ENCODE measurements at regions not wholly inside any gene's neighbourhood (a gene's known extent, or its start where the extent isn't known, plus 50 kb on each side); places are given as distances from the start of the nearest gene placed in this dataset.

DNA sequence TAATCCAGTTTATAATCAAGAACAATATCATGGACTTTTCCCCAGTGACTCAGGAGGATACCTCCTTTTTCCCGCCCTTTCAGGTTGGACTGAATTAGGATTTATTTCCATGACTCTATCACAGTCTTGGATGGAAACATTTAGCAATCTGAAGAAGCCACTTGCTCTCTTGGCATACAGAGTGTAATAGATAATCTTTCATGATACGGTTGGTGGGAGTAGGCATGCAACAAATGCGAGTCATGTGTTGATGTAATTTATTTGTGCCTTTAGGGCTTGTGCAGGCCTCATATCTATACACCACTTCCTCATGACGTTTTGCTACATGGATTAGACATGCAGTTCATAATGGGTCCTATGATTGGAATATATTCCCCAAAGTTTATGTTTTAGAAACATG, 54.2 kb upstream of the MCTP2 start:
- no peak for DNase-seq (ENCODE audit: low read depth in 1 of 2, low spot score in 1 of 2)

DNA sequence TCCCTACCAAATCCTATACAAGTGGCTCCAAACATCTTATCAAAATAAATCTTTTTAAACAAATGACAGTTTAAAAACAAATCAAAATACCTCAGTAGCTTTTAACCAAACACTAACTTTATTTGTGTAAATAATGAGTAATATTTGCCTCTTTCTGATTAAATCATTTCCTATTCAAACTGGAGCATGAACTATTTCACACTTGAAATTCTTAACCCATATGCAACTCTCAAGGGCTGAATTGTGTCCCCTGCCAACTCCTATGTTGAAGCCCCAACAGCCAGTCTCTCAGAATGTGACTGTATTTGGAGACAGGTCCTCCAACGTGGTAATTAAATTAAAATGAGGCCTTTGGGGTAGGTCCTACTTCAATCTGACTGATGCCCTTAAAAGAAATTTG, 55.9 kb upstream of the MCTP2 start:
- no peak for DNase-seq (ENCODE audit: low read depth in 1 of 2, low spot score in 1 of 2)

- no peak for DNase-seq (ENCODE audit: low read depth in 1 of 2, low spot score in 1 of 2)
Observed at GRCh38 chr15:94174399-94174802, 57.0 kb upstream of the MCTP2 start.

GRCh38 chr15:94168250-94168649, 63.1 kb upstream of the MCTP2 start:
- DNase-seq (ENCODE audit: low read depth in 1 of 2, low spot score in 1 of 2) = no peak

- no peak for DNase-seq (ENCODE audit: low read depth in 1 of 2, low spot score in 1 of 2)
Observed at GRCh38 chr15:94164971-94165370, 66.4 kb upstream of the MCTP2 start.

DNA sequence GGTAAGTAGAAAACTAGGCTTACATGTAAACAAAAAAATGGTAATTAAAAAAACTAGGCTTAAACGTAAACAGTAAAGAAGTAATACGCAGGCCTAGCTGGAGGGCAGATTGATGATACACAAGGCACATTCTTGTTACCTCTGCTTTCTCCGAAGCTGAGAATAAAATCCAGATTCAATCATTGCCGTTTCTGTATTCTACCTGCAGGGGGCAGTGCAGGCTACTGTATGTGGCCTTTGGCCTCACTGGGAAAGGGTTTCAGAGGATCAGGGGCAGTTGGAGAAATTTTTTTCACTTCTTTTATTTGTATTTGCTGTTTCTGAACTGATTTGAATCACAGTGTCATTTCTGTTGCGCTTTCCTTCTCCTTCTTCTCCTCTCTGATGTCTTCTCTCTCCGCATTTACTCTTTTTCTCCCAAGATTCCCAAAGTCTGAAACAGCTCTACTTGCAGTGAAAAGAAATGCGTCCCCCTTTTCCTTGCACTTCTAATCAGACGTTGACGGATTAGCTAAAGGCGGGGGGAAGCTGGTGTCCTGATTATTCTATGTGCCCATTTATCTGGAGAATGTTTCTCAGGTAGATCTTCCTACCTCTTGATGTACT, 67.1 kb upstream of the MCTP2 start:
- DNase-seq (ENCODE audit: low read depth in 1 of 2, low spot score in 1 of 2) = peak in 1 of 2 donors; percentile 10

GRCh38 chr15:94162939-94163338, 68.4 kb upstream of the MCTP2 start:
- DNase-seq (ENCODE audit: low read depth in 1 of 2, low spot score in 1 of 2) = no peak

DNA sequence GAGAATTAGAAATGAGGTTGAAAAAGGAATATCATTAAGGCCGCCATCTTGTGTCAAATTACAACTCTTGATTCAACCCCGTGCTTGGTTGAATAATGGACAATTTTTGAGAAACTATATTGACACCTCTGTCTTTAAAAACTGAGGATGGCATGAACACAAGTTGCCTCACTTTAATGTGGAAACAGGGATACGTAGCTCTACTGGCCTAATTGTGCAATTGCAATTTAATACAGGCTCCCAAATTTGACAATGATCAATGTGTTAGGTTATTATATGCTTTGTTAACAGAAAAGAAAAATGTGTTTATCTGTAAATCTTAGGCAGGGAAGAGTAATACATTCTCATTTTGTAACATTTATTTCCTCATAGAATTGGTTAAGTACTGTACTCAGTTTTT, 77.1 kb upstream of the MCTP2 start:
- DNase-seq (ENCODE audit: low read depth in 1 of 2, low spot score in 1 of 2) = no peak

DNA sequence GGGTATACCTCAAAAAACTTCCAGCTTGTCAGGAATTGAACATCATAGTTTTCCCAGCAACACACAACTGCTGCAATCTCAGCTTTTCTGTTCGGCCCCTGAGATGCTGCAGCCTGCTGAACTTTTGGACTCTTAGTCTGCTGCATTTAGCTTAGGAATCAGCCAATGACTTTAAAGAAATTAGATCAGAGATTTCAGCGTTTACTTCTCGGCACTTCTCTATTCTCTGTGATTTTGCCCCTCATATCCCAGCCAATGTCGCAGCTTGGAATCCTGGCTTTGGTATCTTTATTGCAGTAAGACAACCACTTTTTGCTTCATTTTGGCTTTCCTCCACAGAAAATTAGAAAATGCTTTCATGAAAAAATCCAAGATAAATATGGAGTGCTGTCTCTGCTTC, 86.3 kb upstream of the MCTP2 start:
- DNase-seq (ENCODE audit: low read depth in 1 of 2, low spot score in 1 of 2) = no peak

DNA sequence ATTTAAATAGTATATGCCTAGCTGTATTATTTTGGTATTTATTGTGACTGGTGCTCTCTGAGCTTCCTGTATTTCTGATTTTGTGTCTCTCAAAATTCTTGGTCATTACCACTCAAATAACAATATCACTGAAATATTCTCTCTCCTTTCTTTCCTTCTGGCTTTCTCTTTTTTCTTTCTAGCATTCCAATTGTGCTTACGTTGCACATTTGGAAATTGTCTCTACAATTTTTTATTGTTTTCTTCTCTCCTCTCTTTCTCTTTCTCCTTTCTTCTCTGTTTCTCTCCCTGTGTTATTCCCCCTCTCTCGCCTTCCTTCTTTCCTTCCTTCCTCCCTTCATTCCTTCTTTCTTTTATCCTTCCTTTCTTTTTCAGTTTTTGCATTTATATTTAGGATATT, 89.6 kb upstream of the MCTP2 start:
- DNase-seq (ENCODE audit: low read depth in 1 of 2, low spot score in 1 of 2) = no peak

DNA sequence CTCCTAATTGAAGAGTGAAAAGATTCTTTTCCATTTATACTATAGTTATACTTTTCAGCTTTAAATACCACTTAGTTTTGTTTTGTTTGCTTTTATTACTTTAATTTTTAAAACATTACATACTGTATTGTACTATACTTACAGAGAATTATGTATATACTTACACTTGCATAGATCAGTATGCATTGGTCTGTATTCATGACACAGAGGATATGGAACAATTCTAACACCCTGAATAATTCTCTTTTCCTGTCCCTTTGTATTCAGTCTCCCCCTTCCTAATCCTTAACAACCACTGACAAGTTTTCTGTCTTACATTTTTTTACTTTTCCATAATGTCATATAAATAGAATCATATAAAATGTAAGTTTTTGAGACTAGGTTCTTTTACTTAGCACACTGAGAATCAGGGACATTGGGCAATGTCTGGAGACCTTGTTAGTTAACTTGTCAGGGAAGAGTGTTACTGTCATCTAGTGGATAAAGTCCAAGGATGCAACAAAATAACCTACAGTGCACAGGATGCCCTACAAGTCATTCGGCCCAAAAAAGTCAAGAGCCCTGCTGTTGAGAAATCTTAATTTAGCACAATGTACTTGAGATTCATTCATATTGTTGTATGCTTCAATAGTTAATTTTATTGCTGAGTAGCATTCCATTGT, 95.7 kb upstream of the MCTP2 start:
- DNase-seq (ENCODE audit: low read depth in 1 of 2, low spot score in 1 of 2) = no peak

- DNase-seq (ENCODE audit: low read depth in 1 of 2, low spot score in 1 of 2) = no peak
Observed at GRCh38 chr15:94131875-94132274, 99.5 kb upstream of the MCTP2 start.

- no peak for DNase-seq (ENCODE audit: low read depth in 1 of 2, low spot score in 1 of 2)
Observed at GRCh38 chr15:94130504-94130903, 100.9 kb upstream of the MCTP2 start.

- no peak for DNase-seq (ENCODE audit: low read depth in 1 of 2, low spot score in 1 of 2)
Observed at GRCh38 chr15:94127006-94127405, 104.4 kb upstream of the MCTP2 start.

DNA sequence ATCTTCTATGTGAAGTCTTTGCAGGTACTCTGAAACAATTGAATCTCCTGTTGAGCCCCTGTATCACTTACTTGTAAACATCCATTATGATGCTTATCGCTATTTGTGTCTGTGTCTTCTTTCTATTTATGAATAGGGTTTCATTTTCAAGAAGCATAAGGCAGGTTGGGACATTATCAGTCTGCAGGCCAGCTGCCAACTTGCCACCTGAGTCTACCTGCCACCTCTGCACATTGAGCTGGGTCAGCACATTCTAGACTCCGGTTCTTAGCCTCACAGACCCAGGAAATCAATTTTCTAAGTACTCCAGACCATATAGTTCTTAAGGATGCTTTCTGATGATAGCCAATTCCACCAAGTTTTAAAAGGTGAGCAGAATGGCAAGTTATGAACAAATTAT, 105.7 kb upstream of the MCTP2 start:
- DNase-seq (ENCODE audit: low read depth in 1 of 2, low spot score in 1 of 2) = no peak

DNA sequence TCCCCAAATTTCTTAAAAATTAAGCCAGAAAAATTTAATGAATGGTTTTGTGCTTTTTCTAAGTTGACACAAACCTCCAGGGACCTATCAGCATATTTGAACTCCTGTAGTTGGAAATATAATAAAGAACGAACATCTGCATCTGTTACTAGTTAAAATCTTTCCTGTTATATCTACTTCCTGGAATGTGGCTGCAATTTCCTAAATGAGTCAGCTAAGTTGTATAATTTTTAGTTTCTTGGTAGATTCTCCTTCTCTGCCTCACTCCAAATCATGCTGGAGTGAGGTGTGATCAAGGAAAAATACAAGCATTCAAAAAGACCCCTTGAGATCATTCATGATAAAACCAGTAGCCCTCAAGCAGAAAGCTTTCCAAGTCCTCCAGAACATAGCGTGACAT, 106.2 kb upstream of the MCTP2 start:
- no peak for DNase-seq (ENCODE audit: low read depth in 1 of 2, low spot score in 1 of 2)

DNA sequence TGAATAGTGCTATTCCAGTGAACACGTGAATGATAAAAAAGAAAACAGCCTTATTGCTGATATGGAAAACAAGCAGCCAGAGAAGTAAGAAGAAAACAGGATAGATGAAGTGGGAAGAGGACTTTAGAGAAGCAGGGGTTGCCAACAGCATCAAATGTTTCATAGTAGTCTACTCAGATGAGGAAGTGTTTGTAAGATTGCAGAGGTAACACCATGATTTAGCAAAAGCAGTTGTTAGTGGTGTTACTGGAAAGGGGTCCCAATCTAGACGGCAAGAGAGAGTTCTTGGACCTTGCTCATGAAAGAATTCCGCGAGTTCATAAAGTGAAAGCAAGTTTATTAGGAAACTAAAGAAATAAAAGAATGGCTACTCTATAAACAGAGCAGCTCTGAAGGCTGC, 108.8 kb upstream of the MCTP2 start:
- DNase-seq (ENCODE audit: low read depth in 1 of 2, low spot score in 1 of 2) = no peak

GRCh38 chr15:94119923-94120775, 111.2 kb upstream of the MCTP2 start:
- no peak for DNase-seq (ENCODE audit: low read depth in 1 of 2, low spot score in 1 of 2)

DNA sequence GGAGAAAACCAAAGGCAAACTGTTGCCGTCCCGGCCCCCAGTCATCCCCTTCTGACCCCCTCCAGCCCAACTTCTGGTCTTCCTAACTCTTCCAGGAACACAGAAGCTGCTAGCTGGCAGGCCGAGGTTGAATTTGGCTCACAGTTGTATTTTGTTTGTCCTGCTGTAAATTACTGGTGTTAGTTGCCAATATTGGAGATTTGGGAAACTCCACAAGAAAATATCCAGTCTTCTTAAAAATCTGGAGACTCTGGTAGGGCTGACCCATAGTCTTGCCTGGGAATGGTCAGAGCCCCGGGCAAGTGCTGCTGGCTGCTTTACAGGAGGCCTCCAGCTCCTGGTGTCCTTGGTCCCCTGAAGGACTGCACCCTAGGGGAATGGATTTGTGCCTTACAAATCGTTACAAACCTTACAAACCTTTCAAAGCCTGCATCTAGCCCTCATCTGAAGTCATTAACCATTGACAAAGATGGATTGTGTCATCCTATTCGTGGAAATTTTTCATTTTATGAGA, 112.0 kb upstream of the MCTP2 start:
- DNase-seq (ENCODE audit: low read depth in 1 of 2, low spot score in 1 of 2) = no peak

GRCh38 chr15:94110476-94111130, 120.8 kb upstream of the MCTP2 start:
- DNase-seq (ENCODE audit: low read depth in 1 of 2, low spot score in 1 of 2) = no peak

- DNase-seq (ENCODE audit: low read depth in 1 of 2, low spot score in 1 of 2) = no peak
Observed at GRCh38 chr15:94107652-94108051, 123.7 kb upstream of the MCTP2 start.

DNA sequence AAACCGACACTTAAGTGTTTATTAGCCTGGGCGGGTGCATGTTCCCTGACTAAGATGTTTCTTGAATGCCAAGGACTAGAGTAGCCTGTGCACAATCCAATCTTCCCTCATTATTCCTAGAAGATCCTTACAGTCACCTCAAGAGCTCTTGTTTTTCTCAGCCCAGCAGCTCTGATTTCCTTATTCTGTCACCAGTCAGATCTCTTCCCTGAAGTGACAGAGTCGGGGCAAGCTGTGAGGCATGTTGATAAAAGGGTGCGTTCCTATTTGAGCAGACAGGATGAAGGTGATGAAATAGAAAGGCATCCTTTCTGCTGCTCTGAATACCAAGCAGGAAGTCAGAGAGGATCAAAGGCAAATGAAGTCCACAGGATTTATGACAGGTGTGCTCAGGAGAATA, 125.6 kb upstream of the MCTP2 start:
- DNase-seq (ENCODE audit: low read depth in 1 of 2, low spot score in 1 of 2) = no peak

Data from stimulated activated CD4-positive, alpha-beta T cell treated with anti-CD3 and anti-CD28 coated beads, Interleukin-15, amount 100 ng/mL, for 1 hour (primary cell).